ENCODE measurements at regions not wholly inside any gene's neighbourhood (a gene's known extent, or its start where the extent isn't known, plus 50 kb on each side); places are given as distances from the start of the nearest gene placed in this dataset.

- no peak for DNase-seq
These were observed 462.8 kb downstream of the MEIS1 start for GRCh38 chr2:66897691-66898150.

GRCh38 chr2:66899109-66899508 lies 464.2 kb downstream of the MEIS1 start:
- no peak for DNase-seq

- DNase-seq = no peak
These were observed 464.7 kb downstream of the MEIS1 start for GRCh38 chr2:66899648-66900047.

- no peak for DNase-seq
These were observed 466.4 kb downstream of the MEIS1 start for GRCh38 chr2:66901344-66901743.

- no peak for DNase-seq
These were observed 468.3 kb downstream of the MEIS1 start for GRCh38 chr2:66903183-66903582.

GRCh38 chr2:66903745-66904465 lies 469.0 kb downstream of the MEIS1 start:
- no peak for DNase-seq

- DNase-seq = no peak
These were observed 480.3 kb downstream of the MEIS1 start for GRCh38 chr2:66915237-66915636.

GRCh38 chr2:66919286-66919685 lies 477.8 kb upstream of the ETAA1 start:
- DNase-seq = no peak

- DNase-seq = no peak
These were observed 476.7 kb upstream of the ETAA1 start for GRCh38 chr2:66920415-66920814.

- DNase-seq = no peak
These were observed 472.0 kb upstream of the ETAA1 start for GRCh38 chr2:66925128-66925527.

GRCh38 chr2:66926594-66927112 lies 470.5 kb upstream of the ETAA1 start:
- DNase-seq = no peak

GRCh38 chr2:66929632-66930338 lies 467.3 kb upstream of the ETAA1 start:
- DNase-seq = no peak

GRCh38 chr2:66930339-66931220 lies 466.6 kb upstream of the ETAA1 start:
- DNase-seq = no peak

- no peak for DNase-seq
These were observed 458.6 kb upstream of the ETAA1 start for GRCh38 chr2:66938471-66938967.

GRCh38 chr2:66940080-66940479 lies 457.1 kb upstream of the ETAA1 start:
- no peak for DNase-seq

GRCh38 chr2:66948234-66948633 lies 448.9 kb upstream of the ETAA1 start:
- DNase-seq = no peak

GRCh38 chr2:66957198-66957597 lies 439.9 kb upstream of the ETAA1 start:
- no peak for DNase-seq

- DNase-seq = no peak
These were observed 439.5 kb upstream of the ETAA1 start for GRCh38 chr2:66957677-66958076.

GRCh38 chr2:66960161-66960560 lies 437.0 kb upstream of the ETAA1 start:
- no peak for DNase-seq

- DNase-seq = no peak
These were observed 434.4 kb upstream of the ETAA1 start for GRCh38 chr2:66962716-66963115.

- no peak for DNase-seq
These were observed 430.5 kb upstream of the ETAA1 start for GRCh38 chr2:66966631-66967030.

- no peak for DNase-seq
These were observed 428.2 kb upstream of the ETAA1 start for GRCh38 chr2:66968946-66969345.

GRCh38 chr2:66981074-66981473 lies 416.1 kb upstream of the ETAA1 start:
- no peak for DNase-seq

All from DMS 273 treated with DMSO at 0.1 percent for 48 hours (cell line).